H7 (cell line): ENCODE measurements at regions not wholly inside any gene's neighbourhood (a gene's known extent, or its start where the extent isn't known, plus 50 kb on each side); places are given as distances from the start of the nearest gene placed in this dataset.

Experiments
- DNase-seq: peaks from one replicate; pipeline ENCODE4 v3.0.0; 2012
- H3K27me3 ChIP-seq: 2 replicates; pipeline ENCODE4 v1.6.0; 2011; ENCODE audit warnings: mild to moderate bottlenecking, low read length; ENCODE audit not compliant: control insufficient read depth, insufficient read depth
- H3K36me3 ChIP-seq: replicated peaks from 2 replicates; pipeline ENCODE4 v1.5.1; 2011; ENCODE audit warnings: low read length; ENCODE audit not compliant: control insufficient read depth, insufficient read depth
- H3K4me3 ChIP-seq: 2 replicates; pipeline ENCODE4 v1.5.1; 2011; ENCODE audit warnings: low read depth, mild to moderate bottlenecking, control low read depth, low read length, moderate library complexity; ENCODE audit not compliant: insufficient read depth

- DNase-seq = no peak
- no peaks in the 10 kb centered on the region for H3K36me3 ChIP-seq
- H3K27me3 ChIP-seq = no peaks in the 10 kb centered on the region
Measured at GRCh38 chr12:93176165-93176564, 201.6 kb upstream of the NUDT4 start.

DNA sequence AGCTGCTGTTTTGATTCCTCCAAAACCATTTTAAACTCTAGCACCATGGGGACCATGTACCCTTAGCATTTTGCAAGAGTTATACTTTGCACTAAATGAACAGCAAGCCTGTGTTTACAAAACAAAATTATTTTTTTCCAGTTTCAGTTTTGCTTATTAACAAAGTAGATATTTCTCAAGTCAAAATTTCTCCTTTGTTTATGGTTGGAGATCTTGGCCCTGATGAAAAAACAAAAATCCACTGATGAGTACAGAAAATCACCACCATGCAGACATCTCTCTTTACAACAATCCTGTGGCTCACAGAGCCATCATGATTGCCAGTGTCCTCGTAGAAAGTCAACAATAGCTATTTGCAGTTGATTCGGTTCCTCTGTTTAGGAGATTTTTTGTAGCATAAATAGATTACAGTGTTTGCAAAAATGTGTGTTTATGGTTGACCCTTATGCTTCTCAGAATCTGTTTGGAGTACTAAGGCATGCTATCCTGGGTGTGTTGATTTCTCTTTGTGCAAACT lies 201.1 kb upstream of the NUDT4 start:
- no peaks in the 10 kb centered on the region for H3K36me3 ChIP-seq
- DNase-seq = no peak
- H3K4me3 ChIP-seq = no peak overlapping the region
- no peaks in the 10 kb centered on the region for H3K27me3 ChIP-seq

More at GRCh38 chr12:93176165-93176564, 201.6 kb upstream of the NUDT4 start:
- H3K4me3 ChIP-seq = no peak overlapping the region

DNA sequence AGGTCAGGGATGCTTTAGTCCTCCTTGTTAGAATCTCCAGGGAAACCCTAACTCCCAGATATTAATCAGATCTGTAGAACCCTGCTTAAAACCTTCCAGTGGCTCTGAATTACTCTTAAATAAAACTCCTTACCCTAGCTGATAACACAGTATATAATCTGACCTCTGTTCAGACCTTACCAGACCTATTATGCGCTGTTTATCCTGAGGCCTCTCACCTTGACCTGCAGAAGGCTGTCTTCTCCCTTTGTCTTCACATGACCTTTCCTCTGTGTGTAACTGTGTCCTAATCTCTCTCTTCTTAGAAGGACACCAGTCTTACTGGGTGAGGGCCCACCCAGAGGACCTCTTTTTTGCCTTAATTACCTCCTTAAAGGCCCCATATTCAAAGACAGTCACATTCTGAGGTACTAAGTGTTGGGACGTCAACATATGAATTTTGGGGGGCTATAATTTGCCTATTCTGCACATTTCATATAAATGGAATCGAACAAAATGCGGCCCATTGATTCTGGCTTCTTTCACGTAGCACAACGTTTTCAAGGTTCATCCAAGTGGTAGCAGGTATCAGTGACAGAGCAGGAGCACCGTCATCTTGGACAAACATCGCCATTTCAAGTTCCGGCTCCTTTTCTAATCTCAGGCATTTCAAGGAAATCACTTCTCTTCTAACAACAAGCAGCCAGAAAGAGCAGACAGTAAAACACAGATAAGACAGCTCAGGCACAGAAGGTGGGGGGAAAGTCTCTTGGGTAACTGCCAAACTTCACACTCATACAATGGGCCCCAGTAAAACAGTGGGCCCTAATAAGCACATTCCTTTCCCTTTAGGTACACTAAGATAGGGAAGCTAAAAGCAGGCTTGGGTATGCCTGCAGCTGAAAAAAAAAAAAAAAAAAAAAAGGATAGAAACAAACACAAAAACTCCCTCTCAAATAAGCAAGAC lies 200.2 kb upstream of the NUDT4 start:
- Histone ChIP-seq H3K4me3 (no peak overlapping the region), H3K36me3 (no peaks in the 10 kb centered on the region), H3K27me3 (no peaks in the 10 kb centered on the region)
- no peak for DNase-seq

DNA sequence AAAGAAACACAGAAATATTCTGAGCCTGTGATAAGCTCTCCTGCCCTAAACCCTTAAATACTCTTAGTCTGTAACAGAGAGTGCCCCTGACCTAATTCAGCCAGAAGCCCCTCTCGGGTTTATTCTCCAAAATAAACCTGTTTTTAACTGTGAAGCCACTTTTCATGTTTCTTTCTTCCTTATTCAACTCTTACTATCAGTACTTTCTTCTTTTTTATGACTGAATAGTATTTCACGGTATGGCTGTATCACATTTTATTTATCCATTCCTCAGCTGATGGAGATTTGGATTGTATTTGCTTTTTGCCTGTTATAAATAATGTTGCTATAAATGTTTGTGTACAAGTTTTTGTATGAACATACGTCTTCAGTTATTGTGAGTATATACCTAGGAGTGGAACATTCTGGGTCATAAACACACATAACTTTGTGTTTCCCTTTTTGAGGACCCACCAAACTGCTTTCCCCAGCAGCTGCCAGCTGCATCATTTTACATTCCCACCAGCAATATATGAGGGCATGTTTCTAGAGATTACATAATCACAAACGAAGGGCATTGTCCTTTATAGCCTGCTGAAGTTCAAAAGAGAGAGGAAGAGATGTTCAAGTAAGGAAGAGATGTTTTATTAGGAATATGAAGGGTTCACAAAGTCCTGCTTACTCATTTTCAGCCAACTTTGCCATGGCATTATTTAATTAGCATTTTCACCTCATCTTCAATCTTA lies 199.4 kb upstream of the NUDT4 start:
- Histone ChIP-seq H3K27me3 (no peaks in the 10 kb centered on the region), H3K4me3 (no peak overlapping the region), H3K36me3 (no peaks in the 10 kb centered on the region)
- no peak for DNase-seq

- no peaks in the 10 kb centered on the region for H3K27me3 ChIP-seq
- H3K36me3 ChIP-seq = no peaks in the 10 kb centered on the region
- DNase-seq = no peak
- H3K4me3 ChIP-seq = no peak overlapping the region
Measured at GRCh38 chr12:93179792-93180191, 197.9 kb upstream of the NUDT4 start.

DNA sequence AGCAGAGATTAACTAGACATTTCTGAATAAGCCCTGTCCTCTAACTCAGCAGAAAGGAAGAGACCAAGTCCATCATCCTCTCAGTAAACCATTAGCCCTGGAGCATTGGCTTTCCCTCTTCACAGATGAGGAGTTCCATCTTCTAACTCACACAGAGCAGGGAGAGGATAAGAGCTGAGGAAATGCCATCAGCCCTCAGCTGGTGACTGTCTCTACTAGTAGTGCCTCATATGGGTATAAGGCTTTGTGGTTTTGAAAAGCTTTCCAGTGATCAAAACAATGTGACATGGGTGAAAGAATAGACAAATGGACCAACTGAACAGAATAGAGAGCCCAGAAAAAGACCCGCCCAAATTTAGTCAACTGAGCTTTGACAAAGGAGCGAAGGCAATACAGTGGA lies 197.2 kb upstream of the NUDT4 start:
- H3K4me3 ChIP-seq = no peak overlapping the region
- no peak for DNase-seq
- no peaks in the 10 kb centered on the region for H3K27me3 ChIP-seq
- H3K36me3 ChIP-seq = no peaks in the 10 kb centered on the region

GRCh38 chr12:93181409-93181965 lies 196.2 kb upstream of the NUDT4 start:
- Histone ChIP-seq H3K4me3 (no peak overlapping the region), H3K36me3 (no peaks in the 10 kb centered on the region), H3K27me3 (no peaks in the 10 kb centered on the region)
- no peak for DNase-seq

DNA sequence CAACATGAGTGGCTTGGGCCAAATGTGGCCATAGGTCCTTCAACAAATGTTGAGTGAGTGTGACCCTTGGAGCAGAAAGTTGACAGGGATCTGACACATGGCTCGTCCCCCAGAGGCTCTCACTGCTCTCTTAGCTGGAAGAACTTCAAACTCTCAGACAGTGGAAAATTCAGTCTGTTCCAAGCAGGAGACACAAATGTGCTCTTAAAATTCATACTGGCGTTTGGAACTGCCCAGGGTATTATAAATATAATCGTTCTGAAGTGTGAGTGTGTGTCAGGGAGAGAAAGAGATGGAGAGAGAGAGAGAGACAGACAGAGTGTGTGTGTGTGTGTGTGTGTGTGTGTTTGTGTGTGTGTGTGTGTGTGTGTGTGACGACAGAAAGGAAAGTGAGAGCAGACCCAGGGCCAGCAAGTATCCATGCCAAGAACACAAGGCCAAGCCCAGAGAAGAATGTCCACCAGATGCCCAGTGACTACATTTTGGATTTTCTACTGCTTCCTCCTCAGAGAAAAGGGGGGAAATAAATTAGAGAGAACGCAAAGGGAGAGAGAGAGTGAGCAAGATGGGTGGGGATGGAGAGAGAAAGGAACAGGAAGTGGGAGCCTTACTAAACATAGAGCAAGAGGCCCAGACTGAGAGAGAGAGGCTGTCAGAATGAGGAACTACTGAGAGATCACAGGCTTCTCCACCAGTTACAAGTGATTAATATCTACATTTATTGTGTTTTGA lies 193.6 kb upstream of the NUDT4 start:
- Histone ChIP-seq H3K27me3 (no peaks in the 10 kb centered on the region), H3K36me3 (no peaks in the 10 kb centered on the region), H3K4me3 (no peak overlapping the region)
- no peak for DNase-seq

- Histone ChIP-seq H3K36me3 (no peaks in the 10 kb centered on the region), H3K27me3 (no peaks in the 10 kb centered on the region), H3K4me3 (no peak overlapping the region)
- no peak for DNase-seq
Measured at GRCh38 chr12:93184672-93185368, 192.9 kb upstream of the NUDT4 start.

DNA sequence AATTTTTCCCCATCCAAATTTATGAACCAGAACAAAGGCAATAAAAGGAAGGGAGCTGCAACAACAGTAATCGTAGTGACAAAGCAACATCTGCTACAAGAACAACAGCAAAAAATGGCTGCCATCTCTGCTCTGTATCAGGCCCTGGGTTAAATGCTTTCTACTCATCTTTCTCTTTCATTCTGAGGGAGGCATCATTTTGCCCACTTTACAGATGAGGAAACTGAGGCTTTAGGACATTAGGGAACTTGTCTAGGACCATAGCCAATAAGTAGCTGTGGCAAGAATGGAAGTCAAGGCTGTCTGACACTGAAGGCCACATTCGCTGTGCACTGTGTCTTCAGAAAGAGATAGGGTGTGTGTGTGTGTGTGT lies 192.4 kb upstream of the NUDT4 start:
- H3K36me3 ChIP-seq = no peaks in the 10 kb centered on the region
- DNase-seq = no peak
- H3K27me3 ChIP-seq = no peaks in the 10 kb centered on the region
- no peak overlapping the region for H3K4me3 ChIP-seq

DNA sequence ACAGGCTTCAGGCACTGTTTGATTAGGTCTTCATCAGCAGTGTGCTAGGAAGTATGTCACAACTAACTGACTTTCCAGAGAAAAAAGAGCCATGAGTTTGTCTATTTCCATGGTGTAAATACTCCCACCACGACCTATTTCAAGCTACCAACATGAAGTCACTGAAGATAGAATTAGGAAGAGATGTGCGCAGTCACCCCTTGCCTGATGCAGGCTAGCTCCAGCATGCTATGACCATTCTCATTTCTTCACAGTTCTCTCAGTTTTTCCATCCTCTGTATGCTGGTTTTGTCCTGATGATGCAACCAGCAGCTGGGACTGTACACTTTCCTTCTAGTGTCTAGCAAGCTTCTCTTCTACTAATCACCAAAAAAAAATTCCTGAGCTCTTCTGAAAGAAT lies 191.6 kb upstream of the NUDT4 start:
- no peak for DNase-seq
- H3K36me3 ChIP-seq = no peaks in the 10 kb centered on the region
- no peak overlapping the region for H3K4me3 ChIP-seq
- no peaks in the 10 kb centered on the region for H3K27me3 ChIP-seq

DNA sequence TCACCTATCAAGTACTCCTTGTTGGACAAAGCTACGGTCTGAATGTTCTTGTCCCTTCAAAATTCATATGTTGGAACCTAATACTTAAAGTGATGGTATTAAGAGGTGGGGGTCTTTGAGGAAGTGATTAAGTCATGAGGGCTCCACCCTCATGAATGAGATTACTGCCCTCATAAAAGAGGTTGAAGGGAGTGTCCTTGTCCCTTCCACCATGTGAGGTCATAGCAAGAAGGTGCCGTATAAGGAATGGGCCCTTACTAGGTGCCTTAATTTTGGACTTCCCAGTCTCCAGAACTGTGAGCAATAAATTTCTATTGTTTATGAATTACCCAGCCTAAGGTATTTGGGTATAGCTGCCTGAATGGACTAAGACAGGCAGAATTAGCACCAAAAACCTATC lies 191.1 kb upstream of the NUDT4 start:
- Histone ChIP-seq H3K36me3 (no peaks in the 10 kb centered on the region), H3K4me3 (no peak overlapping the region), H3K27me3 (no peaks in the 10 kb centered on the region)
- no peak for DNase-seq

GRCh38 chr12:93191423-93191822 lies 186.3 kb upstream of the NUDT4 start:
- Histone ChIP-seq H3K36me3 (no peaks in the 10 kb centered on the region), H3K4me3 (no peak overlapping the region), H3K27me3 (no peaks in the 10 kb centered on the region)
- DNase-seq = no peak

DNA sequence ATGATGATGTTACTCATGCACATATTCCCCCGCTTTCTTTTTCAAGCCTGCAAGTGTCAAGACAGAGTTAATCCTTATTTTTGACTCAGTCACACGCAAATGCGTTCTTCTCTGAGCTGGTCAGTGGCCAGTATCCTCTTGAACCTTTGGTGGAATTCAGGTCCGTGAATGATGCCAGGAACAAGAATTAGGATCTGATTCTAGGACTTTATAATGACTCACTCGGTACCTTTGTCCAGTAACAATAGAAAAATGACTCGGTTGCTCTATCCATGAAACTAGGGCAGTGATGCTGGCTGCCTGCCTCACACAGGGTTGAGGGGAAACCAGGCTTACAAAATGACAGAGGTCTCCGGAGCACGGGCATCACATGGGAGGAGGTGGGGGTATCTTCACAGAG lies 185.8 kb upstream of the NUDT4 start:
- DNase-seq = no peak
- Histone ChIP-seq H3K36me3 (no peaks in the 10 kb centered on the region), H3K27me3 (no peaks in the 10 kb centered on the region), H3K4me3 (no peak overlapping the region)
